HEK293 (cell line): ENCODE measurements at regions not wholly inside any gene's neighbourhood (a gene's known extent, or its start where the extent isn't known, plus 50 kb on each side); places are given as distances from the start of the nearest gene placed in this dataset.

Experiments
- CTCF ChIA-PET: fragments of 350-600 bp; formaldehyde crosslinking; extraction: SDS; loops from one replicate; lab custom pipeline; 2021; ENCODE audit warnings: antibody characterized with exemption; lab: Yijun Ruan, JAX
- POLR2A ChIA-PET: fragments of 300-600 bp; formaldehyde crosslinking; extraction: SDS; loops from one replicate; lab custom pipeline; 2020; ENCODE audit warnings: antibody characterized with exemption, inconsistent platforms; lab: Yijun Ruan, JAX
- H3K27ac ChIP-seq: fragments of 200-500 bp; sonication (Bioruptor generic); 2 replicates; pipeline ENCODE4 v1.5.1; 2014; ENCODE audit warnings: low read depth, low read length, control low read depth, inconsistent platforms; ENCODE audit errors: extremely low read depth
- H3K36me3 ChIP-seq, 2 experiments: fragments of 200-500 bp in 1 of 2; sonication (Bioruptor generic) in 1 of 2; 1 replicate in 1 of 2; 2 replicates in 1 of 2; pipeline ENCODE4 v1.5.1; 2014 to 2017; ENCODE audit warnings: inconsistent platforms in 2 of 2, low read length in 2 of 2; ENCODE audit not compliant: control insufficient read depth in 2 of 2, insufficient read depth in 1 of 2
- H3K4me1 ChIP-seq: fragments of 200-500 bp; sonication (Bioruptor generic); 2 replicates; pipeline ENCODE4 v1.5.1; 2014; ENCODE audit warnings: mild to moderate bottlenecking, low read length, inconsistent platforms; ENCODE audit not compliant: control insufficient read depth, insufficient read depth
- H3K4me3 ChIP-seq: 2 replicates; pipeline ENCODE4 v1.5.1; 2011; ENCODE audit warnings: low read depth, mild to moderate bottlenecking, control low read depth, low read length, moderate library complexity
- H3K9me3 ChIP-seq: fragments of 200-500 bp; sonication (Bioruptor generic); 2 replicates; pipeline ENCODE4 v1.5.1; 2014; ENCODE audit warnings: low read depth, low read length, inconsistent platforms; ENCODE audit not compliant: control insufficient read depth, insufficient read depth
- IKZF3 ChIP-seq: fragments of 450-650 bp; IDR thresholded peaks from 2 replicates; pipeline ENCODE4 v1.5.0; 2018; ENCODE audit warnings: missing biosample characterization, mild to moderate bottlenecking, missing genetic modification characterization, moderate library complexity
- ZBTB8A ChIP-seq: fragments of 450-650 bp; formaldehyde crosslinking; IDR thresholded peaks from 2 replicates; pipeline ENCODE4 v1.5.1; 2016; ENCODE audit warnings: missing biosample characterization, missing genetic modification characterization
- ZNF155 ChIP-seq: fragments of 450-650 bp; formaldehyde crosslinking; IDR thresholded peaks from 2 replicates; pipeline ENCODE4 v1.5.1; 2016; ENCODE audit warnings: missing biosample characterization, missing genetic modification characterization
- ZNF184 ChIP-seq: fragments of 450-650 bp; IDR thresholded peaks from 2 replicates; pipeline ENCODE4 v1.5.1; 2018; ENCODE audit warnings: missing biosample characterization, mild to moderate bottlenecking, missing genetic modification characterization
- ZNF19 ChIP-seq: fragments of 450-650 bp; formaldehyde crosslinking; IDR thresholded peaks from 2 replicates; pipeline ENCODE4; 2016; ENCODE audit warnings: missing biosample characterization, missing genetic modification characterization, low read depth
- ZNF335 ChIP-seq: fragments of 450-650 bp; formaldehyde crosslinking; conservative IDR thresholded peaks from 2 replicates; pipeline ENCODE4 v1.5.1; 2016; ENCODE audit warnings: missing biosample characterization, missing genetic modification characterization
- ZNF37A ChIP-seq: fragments of 450-650 bp; IDR thresholded peaks from 2 replicates; pipeline ENCODE4 v1.5.1; 2018; ENCODE audit warnings: missing biosample characterization, missing genetic modification characterization
- ZNF423 ChIP-seq: fragments of 450-650 bp; formaldehyde crosslinking; IDR thresholded peaks from 2 replicates; pipeline ENCODE4 v1.5.1; 2016; ENCODE audit warnings: missing biosample characterization, missing genetic modification characterization
- ZNF426 ChIP-seq: fragments of 450-650 bp; formaldehyde crosslinking; IDR thresholded peaks from 2 replicates; pipeline ENCODE4 v1.5.1; 2017; ENCODE audit warnings: missing biosample characterization, missing genetic modification characterization, mild to moderate bottlenecking, inconsistent platforms, moderate library complexity
- ZNF501 ChIP-seq: fragments of 450-650 bp; formaldehyde crosslinking; IDR thresholded peaks from 2 replicates; pipeline ENCODE4 v1.5.1; 2016; ENCODE audit warnings: missing biosample characterization, missing genetic modification characterization
- ZNF514 ChIP-seq: fragments of 450-650 bp; formaldehyde crosslinking; IDR thresholded peaks from 2 replicates; pipeline ENCODE4 v1.5.1; 2016; ENCODE audit warnings: missing biosample characterization, missing genetic modification characterization
- ZNF530 ChIP-seq: fragments of 450-650 bp; formaldehyde crosslinking; IDR thresholded peaks from 2 replicates; pipeline ENCODE4 v1.5.1; 2016; ENCODE audit warnings: low read depth, missing biosample characterization, missing genetic modification characterization
- ZNF549 ChIP-seq: fragments of 450-650 bp; IDR thresholded peaks from 2 replicates; pipeline ENCODE4 v1.5.1; 2018; ENCODE audit warnings: missing biosample characterization, missing genetic modification characterization, mild to moderate bottlenecking, inconsistent platforms, moderate library complexity
- ZNF560 ChIP-seq: fragments of 450-650 bp; formaldehyde crosslinking; IDR thresholded peaks from 2 replicates; pipeline ENCODE4 v1.5.1; 2017; ENCODE audit warnings: missing biosample characterization, missing genetic modification characterization, borderline replicate concordance
- ZNF830 ChIP-seq: fragments of 450-650 bp; IDR thresholded peaks from 2 replicates; pipeline ENCODE4 v1.5.0; 2018; ENCODE audit warnings: missing biosample characterization, missing genetic modification characterization, low read depth, mild to moderate bottlenecking, moderate library complexity
- TF ChIP-seq, protein P1 (sequence below): fragments of 450-650 bp; formaldehyde crosslinking; IDR thresholded peaks from 2 replicates; pipeline ENCODE4 v1.5.1; 2017; ENCODE audit warnings: missing biosample characterization, missing genetic modification characterization
- TF ChIP-seq, protein P2 (sequence below): fragments of 450-650 bp; formaldehyde crosslinking; conservative IDR thresholded peaks from 2 replicates; pipeline ENCODE4 v1.5.1; 2016; ENCODE audit warnings: low read depth, missing biosample characterization, missing genetic modification characterization
- TF ChIP-seq, protein P3 (sequence below): fragments of 450-650 bp; formaldehyde crosslinking; IDR thresholded peaks from 2 replicates; pipeline ENCODE4 v1.5.1; 2016; ENCODE audit warnings: missing biosample characterization, missing genetic modification characterization
- TF ChIP-seq, protein P4 (sequence below): fragments of 450-650 bp; formaldehyde crosslinking; IDR thresholded peaks from 2 replicates; pipeline ENCODE4 v1.5.1; 2016; ENCODE audit warnings: missing biosample characterization, missing genetic modification characterization

DNA sequence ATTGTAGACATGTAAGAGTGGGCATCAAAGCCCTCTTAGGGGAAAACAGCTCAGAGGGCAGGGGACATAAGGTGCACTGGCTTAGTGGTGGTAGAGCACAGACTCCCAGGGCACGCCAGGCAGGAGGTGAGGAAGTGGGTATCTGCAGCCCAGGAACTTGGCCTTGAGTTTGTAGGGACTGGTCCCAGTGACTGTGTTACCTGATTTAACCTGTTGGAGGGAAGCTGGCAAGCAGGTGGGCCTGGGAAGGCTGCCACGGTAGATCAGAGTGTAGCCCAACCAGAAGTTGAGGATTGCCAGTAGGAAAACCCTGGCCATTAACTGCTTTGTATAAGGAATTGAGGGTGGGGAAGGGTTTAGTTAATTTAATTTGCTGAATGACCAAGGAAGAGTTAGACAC lies 417.5 kb upstream of the C2CD4B start:
- H3K9me3 ChIP-seq = no peaks in the 10 kb centered on the region
- ChIA-PET CTCF (interaction anchor here (1.2 kb wide), 1 partner anchor 9 kb away, joined by 6 read pairs; no protein-coding TSS in a partner anchor), POLR2A (no interaction called here)
- no peaks in the 10 kb centered on the region for H3K36me3 ChIP-seq
- no peak overlapping the region for H3K4me3 ChIP-seq
- TF ChIP-seq, protein P1, sequence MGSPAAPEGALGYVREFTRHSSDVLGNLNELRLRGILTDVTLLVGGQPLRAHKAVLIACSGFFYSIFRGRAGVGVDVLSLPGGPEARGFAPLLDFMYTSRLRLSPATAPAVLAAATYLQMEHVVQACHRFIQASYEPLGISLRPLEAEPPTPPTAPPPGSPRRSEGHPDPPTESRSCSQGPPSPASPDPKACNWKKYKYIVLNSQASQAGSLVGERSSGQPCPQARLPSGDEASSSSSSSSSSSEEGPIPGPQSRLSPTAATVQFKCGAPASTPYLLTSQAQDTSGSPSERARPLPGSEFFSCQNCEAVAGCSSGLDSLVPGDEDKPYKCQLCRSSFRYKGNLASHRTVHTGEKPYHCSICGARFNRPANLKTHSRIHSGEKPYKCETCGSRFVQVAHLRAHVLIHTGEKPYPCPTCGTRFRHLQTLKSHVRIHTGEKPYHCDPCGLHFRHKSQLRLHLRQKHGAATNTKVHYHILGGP (tag by site-specific recombination) = no peak
- no peak for TF ChIP-seq ZBTB8A (tag by site-specific recombination)
- TF ChIP-seq, protein P2, sequence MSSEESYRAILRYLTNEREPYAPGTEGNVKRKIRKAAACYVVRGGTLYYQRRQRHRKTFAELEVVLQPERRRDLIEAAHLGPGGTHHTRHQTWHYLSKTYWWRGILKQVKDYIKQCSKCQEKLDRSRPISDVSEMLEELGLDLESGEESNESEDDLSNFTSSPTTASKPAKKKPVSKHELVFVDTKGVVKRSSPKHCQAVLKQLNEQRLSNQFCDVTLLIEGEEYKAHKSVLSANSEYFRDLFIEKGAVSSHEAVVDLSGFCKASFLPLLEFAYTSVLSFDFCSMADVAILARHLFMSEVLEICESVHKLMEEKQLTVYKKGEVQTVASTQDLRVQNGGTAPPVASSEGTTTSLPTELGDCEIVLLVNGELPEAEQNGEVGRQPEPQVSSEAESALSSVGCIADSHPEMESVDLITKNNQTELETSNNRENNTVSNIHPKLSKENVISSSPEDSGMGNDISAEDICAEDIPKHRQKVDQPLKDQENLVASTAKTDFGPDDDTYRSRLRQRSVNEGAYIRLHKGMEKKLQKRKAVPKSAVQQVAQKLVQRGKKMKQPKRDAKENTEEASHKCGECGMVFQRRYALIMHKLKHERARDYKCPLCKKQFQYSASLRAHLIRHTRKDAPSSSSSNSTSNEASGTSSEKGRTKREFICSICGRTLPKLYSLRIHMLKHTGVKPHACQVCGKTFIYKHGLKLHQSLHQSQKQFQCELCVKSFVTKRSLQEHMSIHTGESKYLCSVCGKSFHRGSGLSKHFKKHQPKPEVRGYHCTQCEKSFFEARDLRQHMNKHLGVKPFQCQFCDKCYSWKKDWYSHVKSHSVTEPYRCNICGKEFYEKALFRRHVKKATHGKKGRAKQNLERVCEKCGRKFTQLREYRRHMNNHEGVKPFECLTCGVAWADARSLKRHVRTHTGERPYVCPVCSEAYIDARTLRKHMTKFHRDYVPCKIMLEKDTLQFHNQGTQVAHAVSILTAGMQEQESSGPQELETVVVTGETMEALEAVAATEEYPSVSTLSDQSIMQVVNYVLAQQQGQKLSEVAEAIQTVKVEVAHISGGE (tag by site-specific recombination) = no peak
- TF ChIP-seq ZNF335 (tag by site-specific recombination) = no peak
- TF ChIP-seq ZNF830 (tag by site-specific recombination) = no peak
- TF ChIP-seq ZNF560 (tag by site-specific recombination) = no peak
- no peak for TF ChIP-seq ZNF19 (tag by site-specific recombination)
- TF ChIP-seq ZNF530 (tag by site-specific recombination) = no peak
- TF ChIP-seq, protein P3, sequence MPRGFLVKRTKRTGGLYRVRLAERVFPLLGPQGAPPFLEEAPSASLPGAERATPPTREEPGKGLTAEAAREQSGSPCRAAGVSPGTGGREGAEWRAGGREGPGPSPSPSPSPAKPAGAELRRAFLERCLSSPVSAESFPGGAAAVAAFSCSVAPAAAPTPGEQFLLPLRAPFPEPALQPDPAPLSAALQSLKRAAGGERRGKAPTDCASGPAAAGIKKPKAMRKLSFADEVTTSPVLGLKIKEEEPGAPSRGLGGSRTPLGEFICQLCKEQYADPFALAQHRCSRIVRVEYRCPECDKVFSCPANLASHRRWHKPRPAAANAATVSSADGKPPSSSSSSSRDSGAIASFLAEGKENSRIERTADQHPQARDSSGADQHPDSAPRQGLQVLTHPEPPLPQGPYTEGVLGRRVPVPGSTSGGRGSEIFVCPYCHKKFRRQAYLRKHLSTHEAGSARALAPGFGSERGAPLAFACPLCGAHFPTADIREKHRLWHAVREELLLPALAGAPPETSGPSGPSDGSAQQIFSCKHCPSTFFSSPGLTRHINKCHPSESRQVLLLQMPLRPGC (tag by site-specific recombination) = no peak
- no peak for TF ChIP-seq ZNF184 (tag by site-specific recombination)
- no peak for TF ChIP-seq ZNF426 (tag by site-specific recombination)
- TF ChIP-seq ZNF423 = no peak
- TF ChIP-seq IKZF3 = no peak
- TF ChIP-seq ZNF514 (tag by site-specific recombination) = no peak
- no peak for TF ChIP-seq ZNF501 (tag by site-specific recombination)
- TF ChIP-seq ZNF549 (tag by site-specific recombination) = no peak
- TF ChIP-seq, protein P4, sequence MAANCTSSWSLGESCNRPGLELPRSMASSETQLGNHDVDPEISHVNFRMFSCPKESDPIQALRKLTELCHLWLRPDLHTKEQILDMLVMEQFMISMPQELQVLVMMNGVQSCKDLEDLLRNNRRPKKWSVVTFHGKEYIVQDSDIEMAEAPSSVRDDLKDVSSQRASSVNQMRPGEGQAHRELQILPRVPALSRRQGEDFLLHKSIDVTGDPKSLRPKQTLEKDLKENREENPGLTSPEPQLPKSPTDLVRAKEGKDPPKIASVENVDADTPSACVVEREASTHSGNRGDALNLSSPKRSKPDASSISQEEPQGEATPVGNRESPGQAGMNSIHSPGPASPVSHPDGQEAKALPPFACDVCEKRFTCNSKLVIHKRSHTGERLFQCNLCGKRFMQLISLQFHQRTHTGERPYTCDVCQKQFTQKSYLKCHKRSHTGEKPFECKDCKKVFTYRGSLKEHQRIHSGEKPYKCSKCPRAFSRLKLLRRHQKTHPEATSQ = no peak
- TF ChIP-seq ZNF155 (tag by site-specific recombination) = no peak
- TF ChIP-seq ZNF37A = no peak
- no peaks in the 10 kb centered on the region for H3K4me1 ChIP-seq
- no peak overlapping the region for H3K27ac ChIP-seq
